GM12878 (cell line): ENCODE measurements at regions not wholly inside any gene's neighbourhood (a gene's known extent, or its start where the extent isn't known, plus 50 kb on each side); places are given as distances from the start of the nearest gene placed in this dataset.

Source experiments
- ATAC-seq: fragments of 200-7000 bp; cut with Tn5 transposase; 3 replicates; pipeline ENCODE4 v1.9.1; 2020; ENCODE audit warnings: mild to moderate bottlenecking, moderate library complexity
- BruUV-seq: library from RNA; stranded (reverse); fragments of 400-500 nt; replicated peaks from 2 replicates; lab custom pipeline; 2021; lab: Mats Ljungman, UMichigan
- CTCF ChIA-PET: fragments of 300-600 bp; sonication (Branson Sonifier 250); formaldehyde crosslinking; extraction: SDS; loops from one replicate; lab custom pipeline; 2021; ENCODE audit warnings: inconsistent platforms; lab: Yijun Ruan, JAX
- POLR2A ChIA-PET: fragments of 350-600 bp; formaldehyde crosslinking; extraction: SDS; loops from one replicate; lab custom pipeline; 2021; ENCODE audit warnings: inconsistent platforms; lab: Charles Lee
- RAD21 ChIA-PET: fragments of 300-600 bp; sonication (Branson Sonifier 250); formaldehyde crosslinking; loops from one replicate; lab custom pipeline; 2023; ENCODE audit warnings: antibody characterized with exemption; ENCODE audit not compliant: unreplicated experiment; lab: Charles Lee
- SMC1A ChIA-PET: fragments of 300-600 bp; sonication (Branson Sonifier 250); formaldehyde crosslinking; loops from one replicate; lab custom pipeline; 2023; ENCODE audit not compliant: unreplicated experiment, uncharacterized antibody; lab: Charles Lee
- DNase-seq: peaks from one replicate; pipeline ENCODE4 v3.0.0-alpha.2; 2011; ENCODE audit warnings: low read depth, low spot score
- FAIRE-seq: peaks from 3 replicates; lab custom pipeline; 2011; peaks lifted over from hg19 to GRCh38; lab: Jason Lieb, UNC
- H2AFZ ChIP-seq: 2 replicates; pipeline ENCODE4 v1.6.0; 2011; ENCODE audit warnings: low read depth, low read length, control low read depth; ENCODE audit not compliant: control insufficient read depth
- H3K27ac ChIP-seq: 2 replicates; pipeline ENCODE4 v1.5.1; 2011; ENCODE audit warnings: control low read depth; ENCODE audit not compliant: control insufficient read depth, insufficient read depth
- H3K27me3 ChIP-seq, 2 experiments: replicated peaks in 1 of 2; 2 replicates each; pipeline versions ENCODE4 v1.6.0 to v1.6.1; 2011; ENCODE audit warnings: low read length in 1 of 2; ENCODE audit not compliant: control insufficient read depth in 2 of 2, insufficient read depth in 2 of 2
- H3K36me3 ChIP-seq, 2 experiments: 2 replicates each; pipeline ENCODE4 v1.5.1; 2011; ENCODE audit warnings: low read length in 1 of 2; ENCODE audit not compliant: control insufficient read depth in 2 of 2, insufficient read depth in 2 of 2
- H3K4me1 ChIP-seq: 2 replicates; pipeline ENCODE4 v1.6.1; 2011; ENCODE audit warnings: mild to moderate bottlenecking, low read length, moderate library complexity, mixed read lengths; ENCODE audit not compliant: control insufficient read depth, insufficient read depth
- H3K4me2 ChIP-seq: 2 replicates; pipeline ENCODE4 v1.6.0; 2011; ENCODE audit warnings: control low read depth; ENCODE audit not compliant: control insufficient read depth, insufficient read depth
- H3K4me3 ChIP-seq: fragments of 200-600 bp; sonication (generic); 2 replicates; pipeline ENCODE4 v1.5.1; 2016
- H3K79me2 ChIP-seq: 2 replicates; pipeline ENCODE4 v1.6.0; 2011; ENCODE audit warnings: low read length; ENCODE audit not compliant: control insufficient read depth, insufficient read depth
- H3K9ac ChIP-seq: 2 replicates; pipeline ENCODE4 v1.8.0; 2011; ENCODE audit warnings: low read length, control low read depth, mixed read lengths; ENCODE audit not compliant: control insufficient read depth, insufficient read depth
- H3K9me3 ChIP-seq: replicated peaks from 3 replicates; pipeline ENCODE4 v1.5.1; 2011; ENCODE audit warnings: mild to moderate bottlenecking, low read length; ENCODE audit not compliant: control insufficient read depth, insufficient read depth
- H4K20me1 ChIP-seq: 2 replicates; pipeline ENCODE4 v1.6.0; 2011; ENCODE audit not compliant: control insufficient read depth, insufficient read depth
- CEBPZ ChIP-seq: fragments of 150-350 bp; IDR thresholded peaks from 2 replicates; pipeline ENCODE4 v1.6.1; 2016; ENCODE audit warnings: low read depth, low read length
- CREB1 ChIP-seq: IDR thresholded peaks from 2 replicates; pipeline ENCODE4 v1.6.1; 2012; ENCODE audit warnings: low read depth, mild to moderate bottlenecking, inconsistent platforms
- CUX1 ChIP-seq: IDR thresholded peaks from 2 replicates; pipeline ENCODE4 v1.6.1; 2012; ENCODE audit warnings: improper control_type of control experiment, low read depth, low read length; ENCODE audit not compliant: insufficient replicate concordance
- E2F8 ChIP-seq: fragments of 450-650 bp; IDR thresholded peaks from 2 replicates; pipeline ENCODE4 v1.6.1; 2018; ENCODE audit warnings: mild to moderate bottlenecking, low read depth, moderate library complexity; ENCODE audit not compliant: partially characterized antibody
- JUNB ChIP-seq: IDR thresholded peaks from 2 replicates; pipeline ENCODE4 v1.6.1; 2016; ENCODE audit warnings: antibody characterized with exemption, mild to moderate bottlenecking
- RCOR1 ChIP-seq: conservative IDR thresholded peaks from 2 replicates; pipeline ENCODE4 v1.6.1; 2012; ENCODE audit warnings: low read depth, low read length, improper control_type of control experiment
- SMARCA5 ChIP-seq: fragments of 450-650 bp; IDR thresholded peaks from 2 replicates; pipeline ENCODE4 v1.6.1; 2017; ENCODE audit warnings: mild to moderate bottlenecking
- SMC3 ChIP-seq: IDR thresholded peaks from 2 replicates; pipeline ENCODE4 v1.6.1; 2011; ENCODE audit warnings: low read length, improper control_type of control experiment, borderline replicate concordance
- YBX1 ChIP-seq: fragments of 450-650 bp; IDR thresholded peaks from 2 replicates; pipeline ENCODE4 v1.6.1; 2016; ENCODE audit warnings: antibody characterized with exemption
- ZNF24 ChIP-seq: fragments of 450-650 bp; IDR thresholded peaks from 2 replicates; pipeline ENCODE4 v1.6.1; 2017; ENCODE audit warnings: antibody characterized with exemption, mild to moderate bottlenecking
- WGBS: methylation state at CpG from one replicate; pipeline ENCODE4 v1.1.6; 2016; ENCODE audit warnings: low lambda C conversion rate; ENCODE audit not compliant: insufficient replicate concordance, insufficient coverage; ENCODE audit errors: missing lambda C conversion rate; 5-methylcytosine and 5-hydroxymethylcytosine counted together
- in situ Hi-C: fragments of 300-500 bp; cut with MboI; formaldehyde crosslinking; loops from 9 replicates; pipeline ENCODE4 v1.14.3; 2018; ENCODE audit warnings: mixed read lengths
- intact Hi-C: fragments of 100-400 bp; cut with micrococcal nuclease; formaldehyde crosslinking; loops from one replicate; pipeline ENCODE4 v1.14.2; 2022; ENCODE audit not compliant: unreplicated experiment

- ChIA-PET CTCF (no interaction called here), RAD21 (no interaction called here), SMC1A (no interaction called here), POLR2A (no interaction called here)
- H3K4me3 ChIP-seq = no peak overlapping the region
- no peaks in the 10 kb centered on the region; a peak in 1 of 4 replicates for H3K27me3 ChIP-seq
- H3K4me2 ChIP-seq = no peak overlapping the region
- no peak overlapping the region for H2AFZ ChIP-seq
- H4K20me1 ChIP-seq = no peaks in the 10 kb centered on the region
- intact Hi-C loops (no loop called here), in situ Hi-C loops (loop anchor here (25.0 kb wide), 1 partner anchor 1199 kb away; no protein-coding TSS in a partner anchor)
- FAIRE-seq (no peak), DNase-seq (no peak), ATAC-seq (no peak)
- H3K9ac ChIP-seq = no peak overlapping the region
- H3K4me1 ChIP-seq = no peaks in the 10 kb centered on the region
- no TSS peak for BruUV-seq
- H3K9me3 ChIP-seq = no peaks in the 10 kb centered on the region
- TF ChIP-seq CREB1 = no peak
- no peak for TF ChIP-seq SMARCA5
- no peak for TF ChIP-seq JUNB
- no peak for TF ChIP-seq SMC3
- no peak for TF ChIP-seq CUX1
- no peak for TF ChIP-seq CEBPZ
- no peak for TF ChIP-seq ZNF24
- TF ChIP-seq YBX1 = no peak
- TF ChIP-seq RCOR1 = no peak
- TF ChIP-seq E2F8 = no peak
- no peaks in the 10 kb centered on the region for H3K36me3 ChIP-seq
- no peaks in the 10 kb centered on the region for H3K79me2 ChIP-seq
- no peak overlapping the region for H3K27ac ChIP-seq
- WGBS = 18% methylated on average over 8 of the region's 8 CpGs
Observed at GRCh38 chr16:17563323-17564091, 92.7 kb upstream of the XYLT1 start.
